SK-N-MC (cell line): ENCODE measurements at regions not wholly inside any gene's neighbourhood (a gene's known extent, or its start where the extent isn't known, plus 50 kb on each side); places are given as distances from the start of the nearest gene placed in this dataset.

Experiments used
- EZH2 ChIP-seq: fragments of 200-600 bp; sonication (generic); IDR thresholded peaks from one replicate; pipeline ENCODE4 v1.6.1; 2017; ENCODE audit warnings: antibody characterized with exemption
- FOXP2 ChIP-seq: optimal IDR thresholded peaks from 2 replicates; pipeline ENCODE3; 2011; ENCODE audit warnings: mild to moderate bottlenecking, moderate library complexity; ENCODE audit not compliant: insufficient read depth; ENCODE audit errors: extremely low read length, control extremely low read depth
- POLR2AphosphoS5 ChIP-seq: IDR thresholded peaks from 2 replicates; pipeline ENCODE4 v1.6.1; 2012; ENCODE audit warnings: mild to moderate bottlenecking, low read depth, low read length, borderline replicate concordance

GRCh38 chr7:24221500-24221899, 62.5 kb upstream of the NPY start:
- TF ChIP-seq EZH2: no peak
- no peak for TF ChIP-seq FOXP2
- TF ChIP-seq POLR2AphosphoS5: no peak
